ENCODE measurements at regions not wholly inside any gene's neighbourhood (a gene's known extent, or its start where the extent isn't known, plus 50 kb on each side); places are given as distances from the start of the nearest gene placed in this dataset.

DNA sequence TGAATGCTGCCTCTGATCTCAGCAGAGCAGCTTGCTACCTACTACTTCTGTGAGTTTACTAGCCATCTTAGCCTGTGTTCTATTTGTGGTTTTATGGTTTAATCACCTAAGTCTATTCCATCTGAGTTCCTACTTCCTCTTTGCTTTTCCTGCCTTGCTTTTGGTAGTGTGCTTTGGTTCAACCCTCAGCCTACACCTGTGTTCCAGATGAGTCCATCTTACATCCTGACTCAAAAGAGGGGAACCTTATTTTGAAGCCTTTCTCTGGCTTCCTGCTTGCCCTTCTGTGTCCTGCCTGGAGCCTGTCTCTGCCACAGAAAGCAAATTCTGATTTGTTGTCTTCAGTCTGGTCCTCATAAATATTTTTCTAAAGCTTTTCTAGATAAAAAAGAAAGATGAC lies 530.3 kb upstream of the MEX3C start:
- no peak for TF ChIP-seq ZFP91 (CRISPR knock-in tag; IDR thresholded peaks at IDR 0.05; ENCODE audit: borderline replicate concordance)
- no peak for TF ChIP-seq EP300 (IDR thresholded peaks at IDR 0.05; ENCODE audit: low read depth in 2 of 2, low read length in 2 of 2)
- no peak for TF ChIP-seq EP300 (CRISPR knock-in tag; IDR thresholded peaks at IDR 0.05; ENCODE audit: borderline replicate concordance)
- no peak for TF ChIP-seq RFXAP (CRISPR knock-in tag; IDR thresholded peaks at IDR 0.05; ENCODE audit: borderline replicate concordance)
- no peak for TF ChIP-seq RBAK (CRISPR knock-in tag; IDR thresholded peaks at IDR 0.05)
- no peak for TF ChIP-seq HMGA1 (CRISPR knock-in tag; conservative IDR thresholded peaks at IDR 0.05)
- no peak for TF ChIP-seq ZNF441 (CRISPR knock-in tag; IDR thresholded peaks at IDR 0.05; ENCODE audit: borderline replicate concordance)
- TF ChIP-seq ZNF879 (CRISPR knock-in tag; IDR thresholded peaks at IDR 0.05) = no peak
- no peak for TF ChIP-seq CBX1 (IDR thresholded peaks at IDR 0.05; ENCODE audit: low read depth)
- TF ChIP-seq RARG (CRISPR knock-in tag; IDR thresholded peaks at IDR 0.05; ENCODE audit: low read depth) = no peak
- TF ChIP-seq JUND (CRISPR knock-in tag; IDR thresholded peaks at IDR 0.05) = no peak
- no peak for TF ChIP-seq CTCF (CRISPR knock-in tag; IDR thresholded peaks at IDR 0.05)
- no peak for TF ChIP-seq HES4 (CRISPR knock-in tag; IDR thresholded peaks at IDR 0.05; ENCODE audit: borderline replicate concordance)
- TF ChIP-seq NFYC (CRISPR knock-in tag; IDR thresholded peaks at IDR 0.05) = no peak

All from HepG2 (cell line).